GM23338 (cell line): ENCODE measurements at regions not wholly inside any gene's neighbourhood (a gene's known extent, or its start where the extent isn't known, plus 50 kb on each side); places are given as distances from the start of the nearest gene placed in this dataset.

ENCODE experiments used
- ATAC-seq: fragments of 200-7000 bp; cut with Tn5 transposase; 3 replicates; pipeline ENCODE4 v1.9.1; 2020
- DNase-seq: peaks from one replicate; pipeline ENCODE4 v3.0.0-alpha.2; 2015; ENCODE audit warnings: low spot score
- H2AFZ ChIP-seq: fragments of 200-600 bp; sonication (generic); 2 replicates; pipeline ENCODE4 v1.8.0; 2016; ENCODE audit warnings: antibody characterized with exemption, mild to moderate bottlenecking, moderate library complexity
- H3F3A ChIP-seq: fragments of 200-600 bp; sonication (generic); replicated peaks from 2 replicates; pipeline ENCODE4 v1.8.0; 2017; ENCODE audit warnings: antibody characterized with exemption, mixed run types, low read depth
- H3K27ac ChIP-seq: fragments of 200-600 bp; sonication (generic); 2 replicates; pipeline ENCODE4 v1.6.1; 2016; ENCODE audit warnings: low read depth
- H3K27me3 ChIP-seq: fragments of 200-600 bp; sonication (generic); 2 replicates; pipeline ENCODE4 v1.8.0; 2016; ENCODE audit warnings: mild to moderate bottlenecking, mixed run types, moderate library complexity; ENCODE audit not compliant: insufficient read depth
- H3K36me3 ChIP-seq: fragments of 200-600 bp; sonication (generic); 2 replicates; pipeline ENCODE4 v1.8.0; 2016; ENCODE audit warnings: mild to moderate bottlenecking; ENCODE audit not compliant: insufficient read depth
- H3K4me1 ChIP-seq: fragments of 200-600 bp; sonication (generic); 2 replicates; pipeline ENCODE4 v1.8.0; 2016; ENCODE audit warnings: mild to moderate bottlenecking, moderate library complexity; ENCODE audit not compliant: insufficient read depth
- H3K4me2 ChIP-seq: fragments of 200-600 bp; sonication (generic); 2 replicates; pipeline ENCODE4 v1.7.1; 2017; ENCODE audit warnings: mixed run types
- H3K4me3 ChIP-seq: fragments of 200-600 bp; sonication (generic); 2 replicates; pipeline ENCODE4 v1.6.1; 2016; ENCODE audit warnings: mixed run types
- H3K79me2 ChIP-seq: fragments of 200-600 bp; sonication (generic); replicated peaks from 2 replicates; pipeline ENCODE4 v1.8.0; 2017; ENCODE audit warnings: mild to moderate bottlenecking; ENCODE audit not compliant: insufficient read depth
- H3K9me2 ChIP-seq: fragments of 200-600 bp; sonication (generic); 2 replicates; pipeline ENCODE4 v1.8.0; 2017; ENCODE audit not compliant: insufficient read depth
- H4K20me1 ChIP-seq: fragments of 200-600 bp; sonication (generic); replicated peaks from 2 replicates; pipeline ENCODE4 v1.8.0; 2017; ENCODE audit warnings: mild to moderate bottlenecking; ENCODE audit not compliant: insufficient read depth
- H3K27ac Mint-ChIP-seq: 2 replicates; pipeline ENCODE4 v1.8.0; 2020; ENCODE audit warnings: inconsistent platforms, mild to moderate bottlenecking, moderate library complexity, mixed read lengths
- H3K27me3 Mint-ChIP-seq: 3 replicates; pipeline ENCODE4 v1.8.0; 2022; ENCODE audit warnings: low read depth, mild to moderate bottlenecking, moderate library complexity, mixed read lengths, inconsistent platforms; ENCODE audit not compliant: insufficient read depth, poor library complexity
- H3K36me3 Mint-ChIP-seq: 3 replicates; pipeline ENCODE4 v1.8.0; 2021; ENCODE audit warnings: low read depth, mild to moderate bottlenecking, inconsistent platforms, moderate library complexity, mixed read lengths
- H3K4me1 Mint-ChIP-seq: 3 replicates; pipeline ENCODE4 v1.8.0; 2020; ENCODE audit warnings: mild to moderate bottlenecking, inconsistent platforms, mixed read lengths
- H3K4me3 Mint-ChIP-seq: 3 replicates; pipeline ENCODE4 v1.8.0; 2021; ENCODE audit warnings: moderate library complexity, mild to moderate bottlenecking, inconsistent platforms, mixed read lengths
- H3K9me3 Mint-ChIP-seq: 3 replicates; pipeline ENCODE4 v1.8.0; 2020; ENCODE audit warnings: moderate library complexity, mild to moderate bottlenecking, inconsistent platforms, mixed read lengths
- CREB1 ChIP-seq: fragments of 250-450 bp; sonication (Bioruptor Pico); IDR thresholded peaks from 2 replicates; pipeline ENCODE4 v1.5.0; 2020; ENCODE audit warnings: low read depth, mild to moderate bottlenecking, moderate library complexity
- CTCF ChIP-seq, 2 experiments: fragments of 200-600 bp in 1 of 2; sonication (generic) in 1 of 2; conservative IDR thresholded peaks; 2 replicates each; pipeline versions ENCODE4 v1.5.1 to v1.6.1; 2016 to 2017; ENCODE audit warnings: antibody characterized with exemption in 2 of 2, low read depth in 2 of 2, mild to moderate bottlenecking in 2 of 2, moderate library complexity in 1 of 2
- ETS1 ChIP-seq: IDR thresholded peaks from 2 replicates; pipeline ENCODE4 v1.6.1; 2016; ENCODE audit warnings: antibody characterized with exemption
- EZH2 ChIP-seq: fragments of 200-600 bp; sonication (generic); IDR thresholded peaks from one replicate; pipeline ENCODE4 v1.8.0; 2017; ENCODE audit warnings: antibody characterized with exemption, mild to moderate bottlenecking, low read depth; ENCODE audit not compliant: unreplicated experiment
- EZH2phosphoT487 ChIP-seq: fragments of 200-600 bp; sonication (generic); IDR thresholded peaks from one replicate; pipeline ENCODE4 v1.8.1; 2018; ENCODE audit warnings: antibody characterized with exemption; ENCODE audit not compliant: unreplicated experiment
- JUNB ChIP-seq: IDR thresholded peaks from one replicate; pipeline ENCODE4 v1.6.1; 2016; ENCODE audit warnings: antibody characterized with exemption; ENCODE audit not compliant: unreplicated experiment
- NANOG ChIP-seq: IDR thresholded peaks from 2 replicates; pipeline ENCODE4 v1.6.1; 2016; ENCODE audit warnings: antibody characterized with exemption, borderline replicate concordance
- POLR2AphosphoS5 ChIP-seq: IDR thresholded peaks from 2 replicates; pipeline ENCODE4 v1.6.1; 2016; ENCODE audit warnings: antibody characterized with exemption, low read depth
- STAT1 ChIP-seq: IDR thresholded peaks from one replicate; pipeline ENCODE4 v1.6.1; 2016; ENCODE audit warnings: antibody characterized with exemption; ENCODE audit not compliant: unreplicated experiment
- ZNF114 ChIP-seq: fragments of 250-450 bp; sonication (Bioruptor Pico); IDR thresholded peaks from 2 replicates; pipeline ENCODE4 v1.5.0; 2020; ENCODE audit warnings: mild to moderate bottlenecking, moderate library complexity
- ZNF462 ChIP-seq: fragments of 250-450 bp; sonication (Bioruptor Pico); IDR thresholded peaks from 2 replicates; pipeline ENCODE4 v1.5.0; 2020; ENCODE audit warnings: mild to moderate bottlenecking, moderate library complexity

- TF ChIP-seq STAT1 (no peak), EZH2 (no peak), CTCF (conservative IDR thresholded peaks at IDR 0.05; ENCODE audit: low read depth in 2 of 2) (no peak), CREB1 (no peak), NANOG (no peak), ETS1 (no peak)
Measured at GRCh38 chr9:99523838-99524237, 297.8 kb upstream of the NR4A3 start (continued).

GRCh38 chr9:99531313-99531712 is 290.4 kb upstream of the NR4A3 start:
- H3K27me3 ChIP-seq, result no peaks in the 10 kb centered on the region
- no peaks in the 10 kb centered on the region for H3F3A ChIP-seq
- Mint-ChIP-seq H3K27me3 (no peaks in the 10 kb centered on the region), H3K4me3 (no peak overlapping the region), H3K4me1 (no peaks in the 10 kb centered on the region), H3K27ac (no peak overlapping the region), H3K9me3 (no peaks in the 10 kb centered on the region), H3K36me3 (no peaks in the 10 kb centered on the region)
- H3K4me1 ChIP-seq, result no peaks in the 10 kb centered on the region
- no peak overlapping the region for H3K4me3 ChIP-seq
- no peaks in the 10 kb centered on the region for H4K20me1 ChIP-seq
- ATAC-seq (no peak), DNase-seq (no peak)
- H3K9me2 ChIP-seq, result peaks cover 10% of the 10 kb centered on the region; the same call in 1 of the 2 replicates
- no peaks in the 10 kb centered on the region for H3K79me2 ChIP-seq
- no peak for TF ChIP-seq CREB1
- no peak overlapping the region for H3K27ac ChIP-seq
- no peaks in the 10 kb centered on the region for H3K36me3 ChIP-seq
- no peak overlapping the region for H2AFZ ChIP-seq
- H3K4me2 ChIP-seq, result no peak overlapping the region

- Histone ChIP-seq H2AFZ (no peak overlapping the region), H3K9me2 (peaks cover 10% of the 10 kb centered on the region; the same call in 1 of the 2 replicates), H3F3A (no peaks in the 10 kb centered on the region), H3K79me2 (no peaks in the 10 kb centered on the region), H3K27ac (no peak overlapping the region), H3K27me3 (no peaks in the 10 kb centered on the region), H3K4me1 (no peaks in the 10 kb centered on the region), H3K4me3 (no peak overlapping the region), H3K36me3 (no peaks in the 10 kb centered on the region), H3K4me2 (no peak overlapping the region), H4K20me1 (no peaks in the 10 kb centered on the region)
- ATAC-seq, result no peak
- H3K4me3 Mint-ChIP-seq, result no peak overlapping the region
- H3K9me3 Mint-ChIP-seq, result no peaks in the 10 kb centered on the region
- no peak overlapping the region for H3K27ac Mint-ChIP-seq
- no peaks in the 10 kb centered on the region for H3K36me3 Mint-ChIP-seq
- H3K4me1 Mint-ChIP-seq, result no peaks in the 10 kb centered on the region
- H3K27me3 Mint-ChIP-seq, result no peaks in the 10 kb centered on the region
- no peak for DNase-seq
- no peak for TF ChIP-seq EZH2
- TF ChIP-seq JUNB, result no peak
- no peak for TF ChIP-seq STAT1
- TF ChIP-seq ZNF462 (CRISPR knock-in tag), result no peak
- TF ChIP-seq POLR2AphosphoS5, result no peak
- TF ChIP-seq NANOG, result no peak
- no peak for TF ChIP-seq EZH2phosphoT487
- TF ChIP-seq ETS1, result no peak
- TF ChIP-seq ZNF114 (CRISPR knock-in tag), result no peak
Measured at GRCh38 chr9:99533421-99533820, 288.3 kb upstream of the NR4A3 start.
